Type B pancreatic cell (in vitro differentiated cells): ENCODE measurements at regions not wholly inside any gene's neighbourhood (a gene's known extent, or its start where the extent isn't known, plus 50 kb on each side); places are given as distances from the start of the nearest gene placed in this dataset.

Experiments
- DNase-seq: peaks from one replicate; pipeline ENCODE4 v3.0.0; 2021; ENCODE audit warnings: mixed read lengths; ENCODE audit not compliant: unreplicated experiment; ENCODE audit errors: extremely low spot score
- H3K27ac Mint-ChIP-seq: 2 replicates; pipeline ENCODE4 v1.8.0; 2021; ENCODE audit warnings: mild to moderate bottlenecking, mixed read lengths
- H3K27me3 Mint-ChIP-seq: 2 replicates; pipeline ENCODE4 v1.8.0; 2021; ENCODE audit warnings: mixed read lengths
- H3K36me3 Mint-ChIP-seq: 2 replicates; pipeline ENCODE4 v1.8.0; 2021; ENCODE audit warnings: mixed read lengths
- H3K4me1 Mint-ChIP-seq: one replicate; pipeline ENCODE4 v1.8.0; 2021; ENCODE audit warnings: mixed read lengths; ENCODE audit not compliant: unreplicated experiment
- H3K4me3 Mint-ChIP-seq: 2 replicates; pipeline ENCODE4 v1.8.0; 2021; ENCODE audit warnings: mild to moderate bottlenecking, mixed read lengths
- H3K9me3 Mint-ChIP-seq: 2 replicates; pipeline ENCODE4 v1.8.0; 2021; ENCODE audit warnings: mixed read lengths
- TF ChIP-seq, protein P1 (sequence below): fragments of 200-600 bp; sonication (generic); conservative IDR thresholded peaks from 2 replicates; pipeline ENCODE4 v1.5.0; 2021; ENCODE audit warnings: antibody characterized with exemption, mild to moderate bottlenecking

DNA sequence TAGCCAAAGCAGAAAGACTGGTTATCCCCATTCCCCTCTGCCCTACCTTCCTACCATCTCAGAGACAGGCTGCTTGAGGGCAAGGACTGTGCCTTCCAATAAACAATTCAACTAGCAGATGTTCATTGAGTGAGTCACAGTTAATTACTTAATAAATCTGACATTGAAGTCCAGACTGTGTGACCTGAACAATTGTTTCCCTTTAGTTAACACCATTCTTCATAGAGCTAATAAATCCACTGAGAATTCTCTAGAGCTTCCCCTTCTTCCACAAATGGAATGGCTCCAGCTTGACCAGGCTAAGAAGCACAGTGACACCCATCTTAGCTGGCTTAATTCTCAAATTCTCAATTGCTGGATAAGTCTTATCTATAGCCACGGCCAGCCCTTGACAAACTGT lies 61.9 kb upstream of the GJA5 start:
- Mint-ChIP-seq H3K4me3 (no peak overlapping the region), H3K27ac (no peak overlapping the region), H3K4me1 (no peaks in the 10 kb centered on the region), H3K27me3 (no peaks in the 10 kb centered on the region), H3K9me3 (no peaks in the 10 kb centered on the region), H3K36me3 (no peaks in the 10 kb centered on the region)
- TF ChIP-seq, protein P1, sequence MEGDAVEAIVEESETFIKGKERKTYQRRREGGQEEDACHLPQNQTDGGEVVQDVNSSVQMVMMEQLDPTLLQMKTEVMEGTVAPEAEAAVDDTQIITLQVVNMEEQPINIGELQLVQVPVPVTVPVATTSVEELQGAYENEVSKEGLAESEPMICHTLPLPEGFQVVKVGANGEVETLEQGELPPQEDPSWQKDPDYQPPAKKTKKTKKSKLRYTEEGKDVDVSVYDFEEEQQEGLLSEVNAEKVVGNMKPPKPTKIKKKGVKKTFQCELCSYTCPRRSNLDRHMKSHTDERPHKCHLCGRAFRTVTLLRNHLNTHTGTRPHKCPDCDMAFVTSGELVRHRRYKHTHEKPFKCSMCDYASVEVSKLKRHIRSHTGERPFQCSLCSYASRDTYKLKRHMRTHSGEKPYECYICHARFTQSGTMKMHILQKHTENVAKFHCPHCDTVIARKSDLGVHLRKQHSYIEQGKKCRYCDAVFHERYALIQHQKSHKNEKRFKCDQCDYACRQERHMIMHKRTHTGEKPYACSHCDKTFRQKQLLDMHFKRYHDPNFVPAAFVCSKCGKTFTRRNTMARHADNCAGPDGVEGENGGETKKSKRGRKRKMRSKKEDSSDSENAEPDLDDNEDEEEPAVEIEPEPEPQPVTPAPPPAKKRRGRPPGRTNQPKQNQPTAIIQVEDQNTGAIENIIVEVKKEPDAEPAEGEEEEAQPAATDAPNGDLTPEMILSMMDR = no peak
- no peak for DNase-seq

DNA sequence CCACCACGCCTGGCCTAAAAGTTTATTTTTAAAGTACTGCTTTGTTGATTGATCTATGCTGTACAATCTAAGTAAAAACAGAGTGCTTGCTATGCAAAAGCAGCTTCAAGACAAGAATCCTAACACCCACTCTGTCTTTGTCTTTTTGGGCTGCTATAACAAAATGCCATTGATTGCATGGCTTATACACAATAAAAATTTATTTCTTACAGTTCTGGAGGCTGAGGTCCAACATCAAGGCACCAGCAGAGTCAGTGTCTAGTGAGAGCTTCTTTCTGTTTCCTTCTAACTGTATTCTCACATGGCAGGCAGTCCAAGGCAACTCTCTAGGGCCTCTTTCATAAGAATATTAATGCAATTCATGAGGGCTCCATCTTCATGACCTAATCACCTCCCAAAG lies 63.6 kb upstream of the GJA5 start:
- H3K4me1 Mint-ChIP-seq = no peaks in the 10 kb centered on the region
- H3K4me3 Mint-ChIP-seq = no peak overlapping the region
- H3K27ac Mint-ChIP-seq = no peak overlapping the region
- H3K9me3 Mint-ChIP-seq = no peaks in the 10 kb centered on the region
- DNase-seq = no peak
- H3K27me3 Mint-ChIP-seq = no peaks in the 10 kb centered on the region
- no peaks in the 10 kb centered on the region for H3K36me3 Mint-ChIP-seq
- TF ChIP-seq, protein P1 = no peak

DNA sequence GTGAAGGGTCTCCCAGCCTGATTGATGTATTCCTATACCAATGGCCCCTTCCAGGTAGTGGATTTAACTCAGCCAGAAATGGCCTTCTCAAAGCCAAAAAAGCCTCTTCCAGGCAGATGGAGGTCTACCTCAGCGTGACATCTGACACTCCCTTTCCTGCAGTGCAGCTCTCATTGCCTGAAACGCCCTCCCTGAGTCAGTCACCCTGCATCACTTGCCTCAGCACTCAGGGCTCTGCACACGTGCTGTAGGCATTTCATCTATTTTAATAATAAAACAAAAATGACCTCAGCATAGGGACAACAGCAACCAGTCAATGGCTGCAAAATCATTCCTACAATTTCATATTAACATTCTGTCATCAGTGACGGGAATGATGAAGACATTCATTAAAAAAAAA lies 64.4 kb upstream of the GJA5 start:
- no peaks in the 10 kb centered on the region for H3K36me3 Mint-ChIP-seq
- no peak for DNase-seq
- TF ChIP-seq, protein P1 = no peak
- no peak overlapping the region for H3K27ac Mint-ChIP-seq
- H3K4me3 Mint-ChIP-seq = no peak overlapping the region
- H3K27me3 Mint-ChIP-seq = no peaks in the 10 kb centered on the region
- H3K9me3 Mint-ChIP-seq = peaks cover 6% of the 10 kb centered on the region
- no peaks in the 10 kb centered on the region for H3K4me1 Mint-ChIP-seq

DNA sequence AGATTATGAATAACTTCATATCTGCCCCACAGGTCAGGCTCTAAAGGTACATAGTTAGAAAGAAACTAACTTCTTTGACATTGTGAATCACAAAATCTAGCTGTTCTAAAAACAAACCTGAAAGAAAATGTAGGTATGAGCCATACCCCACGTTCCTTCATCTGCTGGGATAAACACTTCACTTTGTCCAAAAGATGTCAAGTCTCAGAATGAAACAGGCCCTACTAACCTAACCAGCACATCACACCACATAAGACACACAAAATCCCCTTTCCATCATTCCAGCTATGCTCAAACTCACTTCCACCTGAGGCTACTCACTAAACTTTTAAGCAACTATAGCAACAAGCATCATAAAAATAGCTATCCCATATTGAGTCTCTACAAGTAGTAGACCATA lies 65.2 kb upstream of the GJA5 start:
- H3K9me3 Mint-ChIP-seq = peaks cover 6% of the 10 kb centered on the region
- H3K27me3 Mint-ChIP-seq = no peaks in the 10 kb centered on the region
- no peak overlapping the region for H3K4me3 Mint-ChIP-seq
- DNase-seq = no peak
- no peak overlapping the region for H3K27ac Mint-ChIP-seq
- H3K36me3 Mint-ChIP-seq = no peaks in the 10 kb centered on the region
- TF ChIP-seq, protein P1 = no peak
- H3K4me1 Mint-ChIP-seq = no peaks in the 10 kb centered on the region

DNA sequence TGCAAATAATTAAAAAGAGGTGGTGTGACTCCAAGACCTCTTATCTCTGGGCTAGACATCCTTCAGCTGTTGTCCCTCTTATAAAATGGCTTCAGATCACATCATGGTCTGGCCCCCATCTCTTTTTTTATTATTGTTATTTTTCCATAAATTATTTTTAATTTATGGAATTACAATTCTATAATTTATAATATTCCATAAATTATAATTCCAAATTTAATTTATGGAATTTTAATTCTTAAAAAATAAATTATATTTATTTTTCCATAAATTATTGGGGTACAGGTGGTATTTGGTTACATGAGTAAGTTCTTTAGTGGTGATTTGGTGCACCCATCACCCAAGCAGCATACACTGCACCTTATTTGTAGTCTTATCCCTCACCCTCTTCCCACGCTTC lies 65.9 kb upstream of the GJA5 start:
- Mint-ChIP-seq H3K9me3 (peaks cover 6% of the 10 kb centered on the region), H3K4me1 (no peaks in the 10 kb centered on the region), H3K36me3 (no peaks in the 10 kb centered on the region), H3K27ac (no peak overlapping the region), H3K27me3 (no peaks in the 10 kb centered on the region), H3K4me3 (no peak overlapping the region)
- no peak for DNase-seq
- TF ChIP-seq, protein P1 = no peak

DNA sequence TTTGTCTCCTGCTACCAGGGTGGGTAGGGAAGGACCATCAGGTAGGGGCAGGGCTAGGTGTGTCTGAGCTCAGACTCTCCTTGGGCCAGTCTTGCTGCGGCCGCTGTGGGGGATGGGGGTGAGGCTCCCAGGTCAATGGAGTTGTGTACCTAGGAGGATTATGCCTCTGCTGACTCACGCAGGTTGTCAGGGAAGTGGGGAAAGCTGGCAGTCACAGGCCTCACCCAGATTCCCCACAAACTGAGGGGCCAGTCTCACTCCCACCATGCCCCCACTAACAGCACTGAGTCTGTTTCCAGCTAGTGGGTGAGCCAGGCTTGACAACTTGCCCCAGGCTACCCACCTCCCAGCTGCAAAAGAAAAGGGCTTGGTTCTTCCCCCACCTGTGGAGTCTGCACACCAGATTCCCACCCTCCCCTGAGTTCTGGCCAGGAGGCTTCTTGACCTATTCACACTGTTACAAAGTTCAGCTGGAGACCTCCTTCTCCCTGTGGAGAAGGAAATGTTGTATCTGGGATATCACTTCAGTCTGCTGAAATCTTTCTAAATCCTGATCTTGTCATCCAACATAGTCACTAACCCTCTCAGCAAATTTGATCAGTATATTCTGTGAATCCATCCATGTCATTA lies 69.2 kb upstream of the GJA8 start:
- peaks cover 24% of the 10 kb centered on the region for H3K4me1 Mint-ChIP-seq
- no peaks in the 10 kb centered on the region for H3K27me3 Mint-ChIP-seq
- TF ChIP-seq, protein P1 = no peak
- no peaks in the 10 kb centered on the region for H3K36me3 Mint-ChIP-seq
- H3K9me3 Mint-ChIP-seq = peaks cover 12% of the 10 kb centered on the region
- no peak overlapping the region for H3K4me3 Mint-ChIP-seq
- no peak overlapping the region for H3K27ac Mint-ChIP-seq
- DNase-seq = no peak
